Loucy (cell line): ENCODE measurements at regions not wholly inside any gene's neighbourhood (a gene's known extent, or its start where the extent isn't known, plus 50 kb on each side); places are given as distances from the start of the nearest gene placed in this dataset.

Experiments
- H2AFZ ChIP-seq: fragments of 200-600 bp; sonication (generic); 2 replicates; pipeline ENCODE4 v1.6.0; 2016; ENCODE audit warnings: antibody characterized with exemption, mild to moderate bottlenecking, low read length, moderate library complexity
- H3F3A ChIP-seq: fragments of 200-600 bp; 2 replicates; pipeline ENCODE4 v1.6.0; 2016; ENCODE audit warnings: antibody characterized with exemption, low read depth, mild to moderate bottlenecking
- H3K27me3 ChIP-seq: fragments of 200-600 bp; sonication (generic); 2 replicates; pipeline ENCODE4 v1.6.1; 2014; ENCODE audit warnings: low read length, mild to moderate bottlenecking; ENCODE audit not compliant: insufficient read depth, poor library complexity, severe bottlenecking
- H3K36me3 ChIP-seq: fragments of 200-600 bp; sonication (generic); 2 replicates; pipeline ENCODE4 v1.6.1; 2016; ENCODE audit warnings: low read length; ENCODE audit not compliant: insufficient read depth
- H3K4me1 ChIP-seq: fragments of 200-600 bp; sonication (generic); 2 replicates; pipeline ENCODE4 v1.5.1; 2014; ENCODE audit warnings: low read length, mild to moderate bottlenecking; ENCODE audit not compliant: insufficient read depth, poor library complexity, severe bottlenecking
- H3K4me2 ChIP-seq: fragments of 200-600 bp; sonication (generic); 2 replicates; pipeline ENCODE4 v1.6.0; 2014; ENCODE audit warnings: antibody characterized with exemption, low read length, low read depth, mild to moderate bottlenecking; ENCODE audit not compliant: poor library complexity, severe bottlenecking
- H3K4me3 ChIP-seq: fragments of 200-600 bp; sonication (generic); 2 replicates; pipeline ENCODE4 v1.5.1; 2014; ENCODE audit warnings: low read length, mild to moderate bottlenecking, mixed read lengths; ENCODE audit not compliant: poor library complexity, severe bottlenecking
- H3K79me2 ChIP-seq: fragments of 200-600 bp; sonication (generic); 2 replicates; pipeline ENCODE4 v1.6.1; 2014; ENCODE audit warnings: low read length; ENCODE audit not compliant: insufficient read depth
- H3K9ac ChIP-seq: fragments of 200-600 bp; sonication (generic); 2 replicates; pipeline ENCODE4 v1.6.0; 2014; ENCODE audit warnings: mild to moderate bottlenecking, low read depth, low read length, moderate library complexity; ENCODE audit not compliant: poor library complexity, severe bottlenecking
- H3K9me2 ChIP-seq: fragments of 200-600 bp; sonication (generic); replicated peaks from 2 replicates; pipeline ENCODE4 v1.6.1; 2016; ENCODE audit warnings: low read depth, low read length, mixed read lengths
- H3K9me3 ChIP-seq: fragments of 200-600 bp; sonication (generic); 2 replicates; pipeline ENCODE4 v1.6.1; 2014; ENCODE audit warnings: mild to moderate bottlenecking, antibody characterized with exemption, low read length, low read depth; ENCODE audit not compliant: insufficient read depth
- H4K20me1 ChIP-seq: fragments of 200-600 bp; sonication (generic); 2 replicates; pipeline ENCODE4 v1.6.0; 2014; ENCODE audit warnings: antibody characterized with exemption, low read length, mild to moderate bottlenecking; ENCODE audit not compliant: insufficient read depth, poor library complexity, severe bottlenecking
- CTCF ChIP-seq: fragments of 200-600 bp; sonication (generic); conservative IDR thresholded peaks from 2 replicates; pipeline ENCODE4 v1.5.1; 2014; ENCODE audit warnings: mild to moderate bottlenecking, antibody characterized with exemption, low read length
- EZH2phosphoT487 ChIP-seq: fragments of 200-600 bp; IDR thresholded peaks from 2 replicates; pipeline ENCODE4 v1.6.1; 2018; ENCODE audit warnings: antibody characterized with exemption, mild to moderate bottlenecking, moderate library complexity, borderline replicate concordance

GRCh38 chr5:168151041-168151440 is 140.4 kb upstream of the WWC1 start:
- no peaks in the 10 kb centered on the region for H3F3A ChIP-seq
- H3K4me3 ChIP-seq, result no peak overlapping the region
- no peaks in the 10 kb centered on the region for H3K9me2 ChIP-seq
- H3K27me3 ChIP-seq, result no peaks in the 10 kb centered on the region
- no peak overlapping the region for H2AFZ ChIP-seq
- H3K9ac ChIP-seq, result no peak overlapping the region
- H3K36me3 ChIP-seq, result no peaks in the 10 kb centered on the region
- no peaks in the 10 kb centered on the region for H4K20me1 ChIP-seq
- H3K9me3 ChIP-seq, result no peaks in the 10 kb centered on the region
- TF ChIP-seq EZH2phosphoT487, result no peak
- no peaks in the 10 kb centered on the region for H3K79me2 ChIP-seq
- no peak overlapping the region for H3K4me2 ChIP-seq
- no peaks in the 10 kb centered on the region for H3K4me1 ChIP-seq

DNA sequence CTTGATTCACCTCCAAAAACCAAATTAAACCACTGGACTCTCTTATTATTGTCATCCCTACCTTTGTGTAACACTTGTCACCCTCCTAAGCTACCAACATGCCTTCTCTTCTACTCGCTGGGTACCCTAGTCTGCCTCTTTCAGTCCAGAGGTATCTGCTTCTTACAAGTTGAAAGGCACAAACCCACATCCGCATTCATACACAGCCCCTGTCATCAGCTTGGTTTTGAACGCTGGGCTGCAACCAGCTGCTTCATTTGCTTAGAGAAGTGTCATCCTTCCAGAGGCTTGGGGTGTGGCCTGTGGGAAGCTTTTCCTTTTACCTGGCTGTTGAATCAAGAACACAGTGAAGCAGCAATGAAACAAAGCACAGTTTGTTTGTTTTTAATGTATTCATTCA is 138.8 kb upstream of the WWC1 start:
- H3K4me1 ChIP-seq, result no peaks in the 10 kb centered on the region
- no peak for TF ChIP-seq CTCF
- H3F3A ChIP-seq, result no peaks in the 10 kb centered on the region
- no peaks in the 10 kb centered on the region for H3K27me3 ChIP-seq
- no peak overlapping the region for H2AFZ ChIP-seq
- H3K9ac ChIP-seq, result no peak overlapping the region
- H3K9me2 ChIP-seq, result no peaks in the 10 kb centered on the region
- no peaks in the 10 kb centered on the region for H4K20me1 ChIP-seq
- H3K4me2 ChIP-seq, result no peak overlapping the region
- H3K79me2 ChIP-seq, result no peaks in the 10 kb centered on the region
- H3K9me3 ChIP-seq, result no peaks in the 10 kb centered on the region
- H3K36me3 ChIP-seq, result no peaks in the 10 kb centered on the region
- H3K4me3 ChIP-seq, result no peak overlapping the region

DNA sequence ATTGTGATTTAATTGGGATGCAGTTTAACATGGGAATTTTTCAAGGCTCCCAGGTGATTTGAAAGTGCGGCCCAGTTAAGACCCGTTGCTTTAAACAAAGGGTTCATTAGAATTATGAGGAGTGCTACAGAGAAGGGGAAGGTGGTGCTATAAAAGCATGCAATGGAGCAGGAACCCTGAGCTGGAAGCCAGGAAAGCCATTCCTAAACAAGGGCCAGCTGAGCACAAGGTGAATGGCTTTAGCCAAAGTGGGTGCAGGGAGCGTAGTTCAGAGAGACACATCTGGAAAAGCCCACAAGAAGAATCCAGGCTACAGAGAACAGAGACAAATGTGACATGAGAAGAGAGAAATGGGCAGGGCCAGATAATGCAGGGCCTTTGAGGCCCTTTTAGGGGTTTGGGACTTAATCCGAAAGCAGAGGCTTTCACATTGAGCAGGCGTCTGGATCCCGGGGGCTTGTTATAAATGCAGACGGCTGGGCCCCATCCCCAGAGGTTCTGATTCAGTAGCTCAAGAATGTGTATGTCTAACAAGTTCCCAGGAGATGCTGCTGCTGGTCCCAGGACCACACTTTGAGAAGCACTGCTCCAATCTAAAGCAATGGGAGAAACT is 138.1 kb upstream of the WWC1 start:
- no peak overlapping the region for H3K4me2 ChIP-seq
- H3K79me2 ChIP-seq, result no peaks in the 10 kb centered on the region
- H3K9me3 ChIP-seq, result no peaks in the 10 kb centered on the region
- no peaks in the 10 kb centered on the region for H3K9me2 ChIP-seq
- no peaks in the 10 kb centered on the region for H3K4me1 ChIP-seq
- H3F3A ChIP-seq, result no peaks in the 10 kb centered on the region
- H3K4me3 ChIP-seq, result no peak overlapping the region
- no peaks in the 10 kb centered on the region for H3K36me3 ChIP-seq
- no peaks in the 10 kb centered on the region for H4K20me1 ChIP-seq
- no peaks in the 10 kb centered on the region for H3K27me3 ChIP-seq
- TF ChIP-seq EZH2phosphoT487 (no peak), CTCF (no peak)
- no peak overlapping the region for H2AFZ ChIP-seq
- H3K9ac ChIP-seq, result no peak overlapping the region

GRCh38 chr5:168153876-168154270 is 137.6 kb upstream of the WWC1 start:
- Histone ChIP-seq H4K20me1 (no peaks in the 10 kb centered on the region), H3K9me3 (no peaks in the 10 kb centered on the region), H3K4me2 (no peak overlapping the region), H3K27me3 (no peaks in the 10 kb centered on the region), H3K9ac (no peak overlapping the region), H3F3A (no peaks in the 10 kb centered on the region), H3K4me3 (no peak overlapping the region), H2AFZ (no peak overlapping the region), H3K9me2 (no peaks in the 10 kb centered on the region), H3K4me1 (no peaks in the 10 kb centered on the region), H3K36me3 (no peaks in the 10 kb centered on the region), H3K79me2 (no peaks in the 10 kb centered on the region)
- TF ChIP-seq EZH2phosphoT487 (no peak), CTCF (no peak)
